ENCODE measurements at regions not wholly inside any gene's neighbourhood (a gene's known extent, or its start where the extent isn't known, plus 50 kb on each side); places are given as distances from the start of the nearest gene placed in this dataset.
"Not testable (repeated sequence)": the region's sequence is repeated elsewhere in the genome, so short reads cannot be mapped to it uniquely, and the experiment has no call there.

DNA sequence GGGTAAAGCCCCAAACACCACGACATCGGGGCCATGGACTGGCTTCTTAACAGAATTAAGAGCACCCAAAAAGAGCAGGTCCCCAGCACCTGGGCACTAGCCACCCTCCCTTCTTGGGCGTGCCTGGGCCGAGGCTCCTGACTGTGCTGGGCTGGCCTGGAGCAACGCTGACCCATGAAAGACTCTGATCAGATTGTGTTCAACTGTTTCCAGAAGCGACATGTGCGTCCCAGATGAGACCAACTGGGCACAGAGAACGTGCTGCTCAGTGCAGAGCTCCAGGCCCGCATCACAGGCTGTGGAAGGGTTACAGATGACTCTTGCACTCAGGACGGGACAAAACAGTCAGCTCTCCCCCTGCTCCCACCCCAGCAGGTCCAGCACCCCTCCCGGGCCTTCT, 100.7 kb downstream of the KCNJ12 start:
- H3K27me3 Mint-ChIP-seq (ENCODE audit: insufficient read depth, low read depth), result peaks cover 18% of the 10 kb centered on the region

DNA sequence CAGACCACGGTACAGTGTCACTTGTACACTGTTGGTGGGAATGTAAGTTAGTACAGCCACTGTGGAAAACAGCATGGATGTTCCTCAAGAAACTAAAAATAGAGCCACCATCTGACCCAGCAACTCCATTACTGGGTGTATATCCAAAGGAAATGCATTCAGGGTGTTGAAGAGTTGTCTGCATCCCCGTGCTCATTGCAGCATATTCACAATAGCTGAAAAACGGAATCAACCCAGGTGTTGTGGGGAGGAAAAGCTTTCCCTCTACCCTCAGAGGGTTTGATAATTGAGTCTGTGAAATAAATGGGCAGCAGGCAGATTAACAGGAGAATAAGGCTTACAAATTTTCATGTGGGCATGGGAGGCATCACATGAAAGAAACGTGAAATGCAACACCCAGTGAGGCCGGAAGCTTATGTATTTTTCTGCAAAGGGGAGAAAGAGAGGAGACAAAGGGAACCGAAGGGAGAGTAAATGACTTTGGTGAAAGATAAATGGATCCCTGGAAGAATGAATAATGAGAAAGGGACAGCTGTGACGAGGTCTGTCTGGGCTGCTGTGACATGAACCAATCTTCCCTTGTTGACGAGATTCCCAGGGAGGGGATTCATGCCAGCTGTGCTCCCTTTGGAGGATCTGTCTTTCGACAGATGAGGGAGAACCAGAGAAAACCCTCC, 106.2 kb downstream of the KCNJ12 start:
- DNase-seq (ENCODE audit: low spot score), result no peak
- H3K27me3 Mint-ChIP-seq (ENCODE audit: insufficient read depth, low read depth), result peaks cover 9% of the 10 kb centered on the region

More for the DNA sequence above, 100.7 kb downstream of the KCNJ12 start:
- Mint-ChIP-seq H3K9me3 (peaks cover 4% of the 10 kb centered on the region), H3K27ac (no peak overlapping the region), H3K4me1 (no peaks in the 10 kb centered on the region), H3K36me3 (no peaks in the 10 kb centered on the region), H3K4me3 (no peak overlapping the region)
- Histone ChIP-seq H3K9ac (no peak overlapping the region), H3K4me3 (no peak overlapping the region), H3K9me3 (ENCODE audit: low read depth) (no peaks in the 10 kb centered on the region), H2AFZ (replicated peaks) (no peak overlapping the region), H3F3A (ENCODE audit: low read depth) (no peaks in the 10 kb centered on the region), H3K36me3 (no peaks in the 10 kb centered on the region), H3K4me1 (peaks cover 2% of the 10 kb centered on the region), H3K27me3 (no peaks in the 10 kb centered on the region), H3K27ac (no peak overlapping the region), H4K20me1 (ENCODE audit: low read depth) (no peaks in the 10 kb centered on the region), H3K4me2 (no peak overlapping the region), H3K79me2 (ENCODE audit: low read depth) (no peaks in the 10 kb centered on the region)
- no peak for DNase-seq (ENCODE audit: low spot score)
- TF ChIP-seq EZH2phosphoT487 (IDR thresholded peaks at IDR 0.05) (no peak), EZH2 (IDR thresholded peaks at IDR 0.05) (no peak)
- TF ChIP-seq, protein P1, sequence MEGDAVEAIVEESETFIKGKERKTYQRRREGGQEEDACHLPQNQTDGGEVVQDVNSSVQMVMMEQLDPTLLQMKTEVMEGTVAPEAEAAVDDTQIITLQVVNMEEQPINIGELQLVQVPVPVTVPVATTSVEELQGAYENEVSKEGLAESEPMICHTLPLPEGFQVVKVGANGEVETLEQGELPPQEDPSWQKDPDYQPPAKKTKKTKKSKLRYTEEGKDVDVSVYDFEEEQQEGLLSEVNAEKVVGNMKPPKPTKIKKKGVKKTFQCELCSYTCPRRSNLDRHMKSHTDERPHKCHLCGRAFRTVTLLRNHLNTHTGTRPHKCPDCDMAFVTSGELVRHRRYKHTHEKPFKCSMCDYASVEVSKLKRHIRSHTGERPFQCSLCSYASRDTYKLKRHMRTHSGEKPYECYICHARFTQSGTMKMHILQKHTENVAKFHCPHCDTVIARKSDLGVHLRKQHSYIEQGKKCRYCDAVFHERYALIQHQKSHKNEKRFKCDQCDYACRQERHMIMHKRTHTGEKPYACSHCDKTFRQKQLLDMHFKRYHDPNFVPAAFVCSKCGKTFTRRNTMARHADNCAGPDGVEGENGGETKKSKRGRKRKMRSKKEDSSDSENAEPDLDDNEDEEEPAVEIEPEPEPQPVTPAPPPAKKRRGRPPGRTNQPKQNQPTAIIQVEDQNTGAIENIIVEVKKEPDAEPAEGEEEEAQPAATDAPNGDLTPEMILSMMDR (IDR thresholded peaks at IDR 0.05), result no peak

DNA sequence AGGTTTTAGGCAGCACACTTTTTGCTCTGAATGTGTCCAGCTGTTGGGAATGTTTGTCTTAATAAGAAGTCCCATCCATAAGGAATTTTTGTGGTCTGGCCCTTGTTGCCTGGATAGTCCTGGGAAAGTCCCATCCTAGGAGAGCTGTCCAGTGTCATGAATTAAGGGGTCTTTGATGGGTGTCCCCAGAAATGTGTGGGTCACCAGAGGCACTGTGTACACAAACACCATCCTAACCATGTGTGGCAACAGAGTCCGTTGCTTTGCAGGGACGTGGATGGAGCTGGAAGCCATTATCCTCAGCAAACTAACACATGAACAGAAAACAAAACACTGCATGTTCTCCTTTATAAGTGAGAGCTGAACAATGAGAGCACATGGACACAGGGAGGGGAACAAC, 111.9 kb downstream of the KCNJ12 start:
- H3K4me3 ChIP-seq; H2AFZ ChIP-seq (replicated peaks); H3K27me3 Mint-ChIP-seq (ENCODE audit: insufficient read depth, low read depth); H3K9me3 ChIP-seq (ENCODE audit: low read depth); H3K27ac Mint-ChIP-seq; H3K4me1 ChIP-seq; H3K27ac ChIP-seq; H3K4me1 Mint-ChIP-seq; H3K79me2 ChIP-seq (ENCODE audit: low read depth); H3K27me3 ChIP-seq; H4K20me1 ChIP-seq (ENCODE audit: low read depth); H3K36me3 Mint-ChIP-seq; H3K4me3 Mint-ChIP-seq; H3K9ac ChIP-seq; H3K36me3 ChIP-seq; H3K4me2 ChIP-seq; DNase-seq (ENCODE audit: low spot score); H3K9me3 Mint-ChIP-seq; H3F3A ChIP-seq (ENCODE audit: low read depth): not testable (repeated sequence)

More for the DNA sequence above, 106.2 kb downstream of the KCNJ12 start:
- H3K79me2 ChIP-seq (ENCODE audit: low read depth), result no peaks in the 10 kb centered on the region
- H3K4me2 ChIP-seq, result peak overlapping the region; percentile 8
- Mint-ChIP-seq H3K36me3 (no peaks in the 10 kb centered on the region), H3K4me3 (no peak overlapping the region), H3K27ac (no peak overlapping the region), H3K4me1 (peaks cover 5% of the 10 kb centered on the region), H3K9me3 (peaks cover 4% of the 10 kb centered on the region)
- no peaks in the 10 kb centered on the region for H3F3A ChIP-seq (ENCODE audit: low read depth)
- no peak overlapping the region for H3K9ac ChIP-seq
- TF ChIP-seq, protein P1 (IDR thresholded peaks at IDR 0.05), result no peak
- no peak for TF ChIP-seq EZH2phosphoT487 (IDR thresholded peaks at IDR 0.05)
- no peak for TF ChIP-seq EZH2 (IDR thresholded peaks at IDR 0.05)
- no peaks in the 10 kb centered on the region for H4K20me1 ChIP-seq (ENCODE audit: low read depth)
- no peak overlapping the region for H3K27ac ChIP-seq
- no peaks in the 10 kb centered on the region for H3K36me3 ChIP-seq
- H2AFZ ChIP-seq (replicated peaks), result no peak overlapping the region
- no peaks in the 10 kb centered on the region for H3K9me3 ChIP-seq (ENCODE audit: low read depth)
- H3K4me1 ChIP-seq, result peaks cover 12% of the 10 kb centered on the region
- H3K27me3 ChIP-seq, result no peaks in the 10 kb centered on the region
- H3K4me3 ChIP-seq, result no peak overlapping the region

DNA sequence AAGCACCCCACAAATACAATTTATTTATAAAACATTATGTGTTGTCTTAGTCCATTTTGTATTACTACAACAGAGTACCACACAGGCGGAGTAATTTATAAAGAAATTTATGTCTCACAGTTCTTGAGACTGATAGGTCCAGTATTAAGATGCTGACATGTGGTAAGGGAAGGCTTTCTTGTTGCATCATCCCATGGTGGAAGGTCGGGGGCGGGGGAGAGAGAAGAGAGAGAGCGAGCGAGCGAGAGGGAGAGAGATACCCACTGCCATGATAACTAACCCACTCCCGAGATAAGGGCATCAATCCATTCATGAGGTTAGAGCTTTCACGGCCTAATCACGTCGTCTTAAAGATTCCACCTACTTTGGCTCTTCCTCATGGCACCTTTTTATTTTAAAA, 117.8 kb downstream of the KCNJ12 start:
- no peaks in the 10 kb centered on the region for H3K36me3 ChIP-seq
- H3K9me3 Mint-ChIP-seq, result peaks cover 3% of the 10 kb centered on the region
- no peaks in the 10 kb centered on the region for H3K79me2 ChIP-seq (ENCODE audit: low read depth)
- peaks cover 4% of the 10 kb centered on the region for H3K4me1 Mint-ChIP-seq
- no peak overlapping the region for H3K27ac Mint-ChIP-seq
- no peaks in the 10 kb centered on the region for H3K36me3 Mint-ChIP-seq
- no peaks in the 10 kb centered on the region for H3F3A ChIP-seq (ENCODE audit: low read depth)
- no peaks in the 10 kb centered on the region for H3K27me3 ChIP-seq
- H3K27ac ChIP-seq, result no peak overlapping the region
- DNase-seq (ENCODE audit: low spot score), result no peak
- no peak overlapping the region for H3K9ac ChIP-seq
- peaks cover 2% of the 10 kb centered on the region for H3K27me3 Mint-ChIP-seq (ENCODE audit: insufficient read depth, low read depth)
- H2AFZ ChIP-seq (replicated peaks), result no peak overlapping the region
- TF ChIP-seq EZH2phosphoT487 (IDR thresholded peaks at IDR 0.05) (no peak), EZH2 (IDR thresholded peaks at IDR 0.05) (no peak)
- TF ChIP-seq, protein P1 (IDR thresholded peaks at IDR 0.05), result no peak
- no peak overlapping the region for H3K4me3 Mint-ChIP-seq
- no peaks in the 10 kb centered on the region for H3K4me1 ChIP-seq
- no peak overlapping the region for H3K4me2 ChIP-seq
- no peak overlapping the region for H3K4me3 ChIP-seq
- H3K9me3 ChIP-seq (ENCODE audit: low read depth), result no peaks in the 10 kb centered on the region
- H4K20me1 ChIP-seq (ENCODE audit: low read depth), result no peaks in the 10 kb centered on the region
